ENCODE measurements at regions not wholly inside any gene's neighbourhood (a gene's known extent, or its start where the extent isn't known, plus 50 kb on each side); places are given as distances from the start of the nearest gene placed in this dataset.

- POLR2A ChIA-PET: no interaction called here
- CTCF ChIA-PET: no interaction called here
- H4K20me1 ChIP-seq (ENCODE audit: insufficient read depth): no peaks in the 10 kb centered on the region
- no peaks in the 10 kb centered on the region for H3K79me2 ChIP-seq (ENCODE audit: insufficient read depth, low read length)
- no peak overlapping the region for H2AFZ ChIP-seq (ENCODE audit: low read depth, low read length, poor library complexity, severe bottlenecking)
- H3K4me2 ChIP-seq (ENCODE audit: low read length): no peak overlapping the region
- DNase-seq (ENCODE audit: low read depth, low spot score) (no peak), ATAC-seq (no peak)
- intact Hi-C loops (cut with micrococcal nuclease): no loop called here
- H3K4me1 ChIP-seq (ENCODE audit: control insufficient read depth in 1 of 2, insufficient read depth in 2 of 2, low read length in 2 of 2): no peaks in the 10 kb centered on the region
- no peak overlapping the region for H3K27ac ChIP-seq (ENCODE audit: low read depth, low read length)
- peaks cover 0 to 19% of the 10 kb centered on the region in 2 experiments; a peak in 2 of 4 replicates for H3K9me3 ChIP-seq (ENCODE audit: control insufficient read depth in 1 of 2, insufficient read depth in 1 of 2, low read depth in 1 of 2, low read length in 2 of 2)
- no peaks in the 10 kb centered on the region for H3K36me3 ChIP-seq (ENCODE audit: control insufficient read depth in 1 of 2, insufficient read depth in 2 of 2, low read length in 2 of 2)
- BruUV-seq (replicated peaks): no TSS peak
- TF ChIP-seq SRF (IDR thresholded peaks at IDR 0.05; ENCODE audit: low read depth): no peak
- TF ChIP-seq POLR2AphosphoS5 (IDR thresholded peaks at IDR 0.05; ENCODE audit: low read depth, low read length): no peak
- TF ChIP-seq ELF1 (IDR thresholded peaks at IDR 0.05; ENCODE audit: borderline replicate concordance, low read depth): no peak
- no peak for TF ChIP-seq SIN3A (IDR thresholded peaks at IDR 0.05; ENCODE audit: low read depth)
- TF ChIP-seq ATF3 (IDR thresholded peaks at IDR 0.05): no peak
- TF ChIP-seq CTCF (IDR thresholded peaks at IDR 0.05 in 2 of 3, conservative IDR thresholded peaks at IDR 0.05 in 1 of 3; ENCODE audit: borderline replicate concordance in 1 of 3, insufficient read depth in 1 of 3, low read depth in 2 of 3, low read length in 2 of 3): no peak
- no peak for TF ChIP-seq TCF7L2 (IDR thresholded peaks at IDR 0.05; ENCODE audit: borderline replicate concordance, extremely low read depth, insufficient read depth, insufficient read length)
- TF ChIP-seq ZFX (IDR thresholded peaks at IDR 0.05): no peak
- TF ChIP-seq MAX (IDR thresholded peaks at IDR 0.05): no peak
- no peak for TF ChIP-seq EZH2 (IDR thresholded peaks at IDR 0.05)
- TF ChIP-seq REST (IDR thresholded peaks at IDR 0.05; ENCODE audit: low read depth): no peak
- no peak for TF ChIP-seq SP1 (IDR thresholded peaks at IDR 0.05; ENCODE audit: low read depth)
- TF ChIP-seq RAD21 (IDR thresholded peaks at IDR 0.05; ENCODE audit: low read depth): no peak
- no peak for TF ChIP-seq YY1 (IDR thresholded peaks at IDR 0.05; ENCODE audit: extremely low read depth, insufficient replicate concordance, low read depth, low read length)
- no peaks in the 10 kb centered on the region for H3K27me3 ChIP-seq (ENCODE audit: insufficient read depth, low read length)
- RAD21 ChIA-PET (ENCODE audit: low non-redundant PET in 1 of 2, low total read pairs in 2 of 2, uncharacterized antibody in 2 of 2, unreplicated experiment in 2 of 2): no interaction called here
- no peaks in the 10 kb centered on the region for H3K9me2 ChIP-seq (ENCODE audit: insufficient read depth)
- no peak overlapping the region for H3K4me3 ChIP-seq (replicated peaks in 1 of 2; ENCODE audit: low read depth in 1 of 2, low read length in 2 of 2)
- no peak overlapping the region for H3K9ac ChIP-seq (ENCODE audit: low read length)
These were observed 637.6 kb downstream of the TDRD15 start for GRCh38 chr2:21761361-21761760.
